ENCODE measurements at regions not wholly inside any gene's neighbourhood (a gene's known extent, or its start where the extent isn't known, plus 50 kb on each side); places are given as distances from the start of the nearest gene placed in this dataset.

DNA sequence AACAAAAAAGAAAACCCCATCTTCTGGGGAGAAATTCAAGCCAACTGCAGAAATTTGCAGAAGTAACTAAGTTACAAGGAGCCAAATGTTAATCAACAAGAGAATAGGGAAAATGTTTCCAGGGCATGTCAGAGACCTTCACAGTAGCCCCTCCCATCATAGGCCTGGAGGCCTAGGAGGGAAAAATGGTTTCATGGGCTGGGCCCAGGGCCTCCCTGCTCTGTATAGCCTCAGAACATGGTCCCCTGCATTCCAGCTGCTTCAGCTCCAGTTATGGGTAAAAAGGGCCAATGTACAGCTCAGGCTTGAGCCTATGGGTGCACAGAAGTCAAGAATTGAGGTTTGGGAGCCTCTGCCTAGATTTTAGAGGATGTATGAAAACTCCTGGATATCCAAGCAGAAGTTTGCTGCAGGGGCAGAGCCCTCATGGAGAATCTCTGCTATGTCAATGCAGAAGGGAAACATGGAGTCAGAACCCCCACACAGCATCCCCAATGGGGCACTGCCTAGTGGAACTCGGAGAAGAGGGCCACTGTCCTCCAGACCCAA is 260.9 kb downstream of the DUSP6 start:
- peaks cover 21 to 22% of the 10 kb centered on the region in 2 donors for H3K9me3 ChIP-seq (replicated peaks in 1 of 2; ENCODE audit: control insufficient read depth in 1 of 2, insufficient read depth in 1 of 2, low read length in 2 of 2)
- Mint-ChIP-seq H3K27me3 (ENCODE audit: low read depth in 3 of 3) (peaks cover 0 to 4% (median 1%) of the 10 kb centered on the region in 3 donors), H3K4me1 (peaks cover 1% of the 10 kb centered on the region), H3K9me3 (peaks cover 13 to 26% (median 23%) of the 10 kb centered on the region in 7 donors), H3K36me3 (peaks cover 2 to 12% of the 10 kb centered on the region in 2 donors), H3K27ac (no peak overlapping the region), H3K4me3 (no peak overlapping the region)
- DNase-seq, result no peak
- H3K79me2 ChIP-seq (ENCODE audit: insufficient read depth, low read length), result no peaks in the 10 kb centered on the region
- 60% methylated on average over 1 of the region's 1 CpG for WGBS (ENCODE audit: insufficient coverage)
- H3K4me3 ChIP-seq (replicated peaks in 1 of 3; ENCODE audit: low read depth in 2 of 3, low read length in 3 of 3), result no peak overlapping the region
- H3K27me3 ChIP-seq (ENCODE audit: control insufficient read depth in 2 of 2, insufficient read depth in 2 of 2, low read length in 2 of 2), result no peaks in the 10 kb centered on the region
- H3K4me1 ChIP-seq (ENCODE audit: control insufficient read depth in 1 of 2, insufficient read depth in 2 of 2, low read length in 2 of 2), result no peaks in the 10 kb centered on the region
- no peaks in the 10 kb centered on the region for H4K20me1 ChIP-seq (ENCODE audit: insufficient read depth, low read length)
- H3K36me3 ChIP-seq (replicated peaks in 1 of 2; ENCODE audit: control insufficient read depth in 1 of 2, insufficient read depth in 2 of 2, low read length in 2 of 2), result no peaks in the 10 kb centered on the region
- no peak overlapping the region for H3K27ac ChIP-seq (ENCODE audit: low read depth in 1 of 2, low read length in 2 of 2)
- H3K4me2 ChIP-seq (replicated peaks; ENCODE audit: extremely low read depth, low read length, poor library complexity, severe bottlenecking), result no peak overlapping the region
- H3K9ac ChIP-seq (ENCODE audit: insufficient read depth, low read length, poor library complexity, severe bottlenecking), result no peak overlapping the region
- intact Hi-C loops (cut with micrococcal nuclease), result no loop called here
- H2AFZ ChIP-seq (ENCODE audit: insufficient read depth, low read depth, low read length, poor library complexity, severe bottlenecking), result no peak overlapping the region
- TF ChIP-seq, protein P1, sequence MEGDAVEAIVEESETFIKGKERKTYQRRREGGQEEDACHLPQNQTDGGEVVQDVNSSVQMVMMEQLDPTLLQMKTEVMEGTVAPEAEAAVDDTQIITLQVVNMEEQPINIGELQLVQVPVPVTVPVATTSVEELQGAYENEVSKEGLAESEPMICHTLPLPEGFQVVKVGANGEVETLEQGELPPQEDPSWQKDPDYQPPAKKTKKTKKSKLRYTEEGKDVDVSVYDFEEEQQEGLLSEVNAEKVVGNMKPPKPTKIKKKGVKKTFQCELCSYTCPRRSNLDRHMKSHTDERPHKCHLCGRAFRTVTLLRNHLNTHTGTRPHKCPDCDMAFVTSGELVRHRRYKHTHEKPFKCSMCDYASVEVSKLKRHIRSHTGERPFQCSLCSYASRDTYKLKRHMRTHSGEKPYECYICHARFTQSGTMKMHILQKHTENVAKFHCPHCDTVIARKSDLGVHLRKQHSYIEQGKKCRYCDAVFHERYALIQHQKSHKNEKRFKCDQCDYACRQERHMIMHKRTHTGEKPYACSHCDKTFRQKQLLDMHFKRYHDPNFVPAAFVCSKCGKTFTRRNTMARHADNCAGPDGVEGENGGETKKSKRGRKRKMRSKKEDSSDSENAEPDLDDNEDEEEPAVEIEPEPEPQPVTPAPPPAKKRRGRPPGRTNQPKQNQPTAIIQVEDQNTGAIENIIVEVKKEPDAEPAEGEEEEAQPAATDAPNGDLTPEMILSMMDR (IDR thresholded peaks at IDR 0.05), result no peak

DNA sequence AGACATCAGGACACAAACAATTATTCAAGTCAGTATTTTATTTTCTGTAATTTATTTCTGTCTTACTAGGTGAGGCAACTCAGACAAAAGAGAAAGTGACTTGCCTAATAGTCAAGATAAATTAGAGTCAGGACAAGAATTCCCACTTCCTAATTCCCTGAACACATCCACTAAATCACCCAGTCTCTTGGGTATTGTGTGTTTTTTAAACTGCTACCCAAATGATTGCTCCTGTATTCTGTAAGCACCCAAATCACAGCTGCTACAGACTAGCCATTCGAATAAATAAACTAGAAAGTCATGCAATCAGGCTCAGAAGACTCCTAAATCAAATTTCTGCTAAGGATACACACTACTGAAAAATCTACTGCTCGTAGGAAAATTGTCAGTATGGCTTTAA is 263.0 kb downstream of the DUSP6 start:
- Mint-ChIP-seq H3K36me3 (peaks cover 2 to 12% of the 10 kb centered on the region in 2 donors), H3K27me3 (ENCODE audit: low read depth in 3 of 3) (peaks cover 1 to 4% (median 3%) of the 10 kb centered on the region in 3 donors), H3K4me3 (no peak overlapping the region), H3K27ac (no peak overlapping the region), H3K9me3 (peaks cover 13 to 26% (median 24%) of the 10 kb centered on the region in 7 donors), H3K4me1 (peaks cover 1% of the 10 kb centered on the region)
- no peak for DNase-seq
- no peaks in the 10 kb centered on the region for H3K4me1 ChIP-seq (ENCODE audit: control insufficient read depth in 1 of 2, insufficient read depth in 2 of 2, low read length in 2 of 2)
- TF ChIP-seq, protein P1 (IDR thresholded peaks at IDR 0.05), result no peak
- H2AFZ ChIP-seq (ENCODE audit: insufficient read depth, low read depth, low read length, poor library complexity, severe bottlenecking), result no peak overlapping the region
- WGBS (ENCODE audit: insufficient coverage), result no CpG with 5 or more reads among the region's 2 CpGs
- H3K79me2 ChIP-seq (ENCODE audit: insufficient read depth, low read length), result no peaks in the 10 kb centered on the region
- intact Hi-C loops (cut with micrococcal nuclease), result no loop called here
- no peak overlapping the region for H3K4me3 ChIP-seq (replicated peaks in 1 of 3; ENCODE audit: low read depth in 2 of 3, low read length in 3 of 3)
- no peak overlapping the region for H3K4me2 ChIP-seq (replicated peaks; ENCODE audit: extremely low read depth, low read length, poor library complexity, severe bottlenecking)
- H3K9me3 ChIP-seq (replicated peaks in 1 of 2; ENCODE audit: control insufficient read depth in 1 of 2, insufficient read depth in 1 of 2, low read length in 2 of 2), result peaks cover 21 to 22% of the 10 kb centered on the region in 2 donors
- H3K27ac ChIP-seq (ENCODE audit: low read depth in 1 of 2, low read length in 2 of 2), result no peak overlapping the region
- H3K36me3 ChIP-seq (replicated peaks in 1 of 2; ENCODE audit: control insufficient read depth in 1 of 2, insufficient read depth in 2 of 2, low read length in 2 of 2), result no peaks in the 10 kb centered on the region
- H3K9ac ChIP-seq (ENCODE audit: insufficient read depth, low read length, poor library complexity, severe bottlenecking), result no peak overlapping the region
- no peaks in the 10 kb centered on the region for H3K27me3 ChIP-seq (ENCODE audit: control insufficient read depth in 2 of 2, insufficient read depth in 2 of 2, low read length in 2 of 2)
- no peaks in the 10 kb centered on the region for H4K20me1 ChIP-seq (ENCODE audit: insufficient read depth, low read length)

Data from CD14-positive monocyte (primary cell).